ENCODE measurements at regions not wholly inside any gene's neighbourhood (a gene's known extent, or its start where the extent isn't known, plus 50 kb on each side); places are given as distances from the start of the nearest gene placed in this dataset.
"Not testable (repeated sequence)": the region's sequence is repeated elsewhere in the genome, so short reads cannot be mapped to it uniquely, and the experiment has no call there.

DNA sequence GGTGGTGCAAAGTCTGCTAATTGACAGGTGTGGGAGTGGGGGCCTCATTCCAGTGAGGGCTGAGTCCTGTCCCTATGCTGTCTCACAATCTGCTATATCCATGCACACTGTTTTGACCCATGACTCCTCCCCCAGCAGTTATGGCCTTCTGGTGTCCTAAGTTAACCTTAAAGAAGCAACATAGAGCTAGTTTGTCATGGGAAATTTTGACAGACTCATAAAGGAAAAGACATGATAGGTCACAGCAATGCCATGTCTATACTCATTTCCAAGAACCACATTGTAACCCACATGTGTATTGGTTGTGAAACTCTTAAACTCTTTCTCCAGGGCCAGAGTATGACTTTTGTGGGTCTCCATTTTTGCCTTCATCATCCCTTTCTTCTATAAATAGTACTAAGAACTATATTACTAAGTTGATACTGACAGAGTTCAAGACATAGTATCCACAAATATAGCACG, 78.2 kb upstream of the SLC1A4 start:
- in situ Hi-C loops (cut with HindIII; ENCODE audit: low sequenced_read_pairs), result no loop called here

DNA sequence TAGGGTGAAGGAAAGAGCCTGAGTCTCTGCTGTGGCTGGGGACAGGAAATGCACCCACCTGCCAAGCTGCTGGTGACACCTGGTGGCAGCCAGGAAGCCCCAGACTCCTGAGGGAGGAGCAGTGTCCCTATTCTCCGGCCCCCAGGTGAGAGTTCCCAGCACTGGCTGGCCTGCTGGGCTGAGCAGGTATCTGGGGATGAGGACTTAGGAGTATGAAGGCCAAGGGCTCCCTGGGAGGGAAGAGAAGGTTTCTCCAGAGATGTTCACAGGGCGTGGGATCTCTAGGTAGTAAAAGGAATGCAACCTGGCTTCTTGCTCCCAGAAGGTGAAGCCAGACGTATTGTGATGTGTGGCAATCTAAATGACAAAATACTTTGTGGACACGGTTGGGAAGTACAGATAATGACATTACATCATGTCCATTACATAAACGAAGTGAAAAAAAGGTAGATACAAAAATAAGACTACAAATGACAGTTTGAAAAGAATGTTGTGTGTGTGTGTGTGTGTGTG, 75.8 kb upstream of the SLC1A4 start:
- in situ Hi-C loops (cut with HindIII; ENCODE audit: low sequenced_read_pairs), result no loop called here

DNA sequence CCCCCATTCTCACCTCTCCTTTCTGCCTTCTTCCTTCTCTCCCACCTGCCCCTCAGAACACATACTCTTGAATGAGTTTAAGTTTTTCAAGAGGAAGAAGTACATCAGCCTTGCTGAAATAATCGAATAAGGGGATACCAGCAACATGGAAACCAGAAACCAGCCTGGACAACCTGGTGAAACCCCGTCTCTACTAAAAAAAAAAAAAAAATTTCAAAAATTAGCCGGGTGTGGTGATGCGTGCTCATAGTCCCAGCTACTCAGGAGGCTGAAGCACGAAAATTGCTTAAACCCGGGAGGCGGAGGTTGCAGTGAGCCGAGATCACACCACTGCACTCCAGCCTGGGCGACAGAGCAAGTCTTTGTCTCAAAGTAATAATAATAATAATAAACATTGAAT, 75.0 kb upstream of the SLC1A4 start:
- in situ Hi-C loops (cut with HindIII; ENCODE audit: low sequenced_read_pairs), result no loop called here

DNA sequence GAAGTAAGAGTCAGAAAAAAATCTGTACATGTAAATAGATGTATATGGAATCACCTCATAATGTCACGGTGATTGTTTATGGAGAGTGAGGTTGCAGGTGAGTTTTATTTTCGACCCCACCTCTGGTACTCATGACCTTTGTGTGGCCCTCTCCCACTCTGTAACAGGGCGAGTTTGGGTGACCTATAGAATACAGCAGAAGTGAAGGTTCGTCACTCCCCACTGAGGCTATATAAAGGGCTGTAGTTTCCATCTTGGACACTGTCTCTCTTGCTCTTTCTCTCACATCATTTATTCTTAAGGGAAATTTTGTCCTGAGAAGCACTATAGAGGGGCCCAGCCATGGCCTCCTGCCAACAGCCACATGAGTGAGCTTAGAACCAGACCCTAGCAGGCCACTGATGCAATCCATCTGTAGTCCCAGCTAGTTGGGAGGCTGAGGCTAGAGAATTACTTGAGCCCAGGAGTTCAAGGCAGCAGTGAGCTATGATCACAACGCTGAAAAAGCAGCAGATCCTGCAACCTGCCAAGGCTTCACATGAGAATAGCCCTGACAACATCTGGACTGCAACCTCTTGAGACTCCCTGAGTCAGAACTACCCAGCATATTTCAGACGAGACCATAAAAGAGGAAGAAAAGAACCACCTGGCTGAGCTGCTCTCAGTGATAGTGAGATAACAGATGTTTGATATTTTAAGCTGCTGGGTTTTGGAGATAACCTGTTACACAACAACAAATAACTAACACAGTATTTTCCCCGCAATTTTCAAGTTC, 74.3 kb upstream of the SLC1A4 start:
- in situ Hi-C loops (cut with HindIII; ENCODE audit: low sequenced_read_pairs), result no loop called here

DNA sequence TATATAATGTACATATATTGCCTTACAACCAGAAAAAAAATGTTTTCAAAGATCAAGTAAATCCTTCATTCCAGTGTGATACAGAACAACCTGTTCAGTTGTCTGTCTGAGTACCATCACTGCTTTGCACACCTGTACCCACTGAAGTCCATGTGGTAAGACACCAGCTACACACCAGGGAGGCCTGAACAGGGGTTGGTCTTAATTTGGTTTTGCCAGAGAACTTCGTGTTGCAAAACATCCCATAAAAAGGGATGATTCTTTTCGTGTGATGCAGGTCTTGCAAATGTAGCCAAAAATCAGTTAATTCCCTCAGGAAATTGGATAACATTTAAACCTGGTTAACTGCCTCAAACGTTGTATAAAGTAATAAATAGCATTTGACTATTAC, 73.7 kb upstream of the SLC1A4 start:
- in situ Hi-C loops (cut with HindIII; ENCODE audit: low sequenced_read_pairs), result no loop called here

DNA sequence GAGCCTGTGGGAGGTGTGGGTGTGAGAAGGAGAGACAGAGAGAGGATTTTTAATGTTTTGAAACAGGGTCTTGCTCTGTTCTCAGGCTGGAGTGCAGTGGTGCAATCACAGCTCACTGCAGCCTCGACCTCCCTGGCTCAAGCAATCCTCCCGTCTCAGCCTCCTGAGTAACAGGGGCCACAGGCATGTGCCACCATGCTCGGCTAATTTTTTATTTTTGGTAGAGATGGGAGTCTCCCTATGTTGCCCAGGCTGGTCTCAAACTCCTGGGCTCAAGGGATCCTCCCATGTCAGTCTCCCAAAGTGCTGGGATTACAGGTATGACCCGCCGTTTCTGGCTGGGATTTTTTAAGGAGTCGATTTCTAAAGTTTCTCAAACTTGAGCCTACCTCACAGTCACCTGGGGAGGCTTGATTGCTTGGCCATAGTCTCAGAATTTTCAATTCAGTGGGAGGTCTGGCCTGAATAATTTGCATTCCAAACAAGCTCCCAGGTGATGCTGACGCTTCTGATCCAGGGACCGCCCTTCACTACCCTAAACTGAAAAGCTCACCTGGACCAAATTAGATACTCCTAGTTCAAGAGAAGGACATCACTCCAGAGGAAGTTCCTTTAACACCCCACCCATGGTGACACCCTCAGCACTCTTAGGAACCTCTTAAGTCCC, 70.8 kb upstream of the SLC1A4 start:
- in situ Hi-C loops (cut with HindIII; ENCODE audit: low sequenced_read_pairs), result no loop called here

DNA sequence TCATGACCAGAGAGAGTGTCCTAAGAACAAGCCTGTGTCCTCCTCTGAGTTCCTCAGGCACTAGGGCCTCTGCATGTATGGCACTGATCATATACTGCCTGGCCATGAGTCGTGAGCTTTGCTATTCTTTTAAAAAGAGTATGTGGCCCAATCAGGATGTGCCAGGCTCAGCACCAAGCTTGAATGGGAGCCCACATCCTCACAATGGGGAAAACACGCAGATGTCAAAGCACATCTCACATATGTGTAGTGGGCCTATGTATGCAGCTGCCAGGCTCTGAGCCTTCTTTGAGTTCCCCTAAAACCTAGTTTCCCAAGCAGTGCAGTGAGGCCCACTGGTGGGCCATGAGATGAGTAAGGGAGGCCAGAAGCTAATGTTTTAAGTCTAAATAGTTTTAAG, 69.9 kb upstream of the SLC1A4 start:
- in situ Hi-C loops (cut with HindIII; ENCODE audit: low sequenced_read_pairs), result no loop called here

DNA sequence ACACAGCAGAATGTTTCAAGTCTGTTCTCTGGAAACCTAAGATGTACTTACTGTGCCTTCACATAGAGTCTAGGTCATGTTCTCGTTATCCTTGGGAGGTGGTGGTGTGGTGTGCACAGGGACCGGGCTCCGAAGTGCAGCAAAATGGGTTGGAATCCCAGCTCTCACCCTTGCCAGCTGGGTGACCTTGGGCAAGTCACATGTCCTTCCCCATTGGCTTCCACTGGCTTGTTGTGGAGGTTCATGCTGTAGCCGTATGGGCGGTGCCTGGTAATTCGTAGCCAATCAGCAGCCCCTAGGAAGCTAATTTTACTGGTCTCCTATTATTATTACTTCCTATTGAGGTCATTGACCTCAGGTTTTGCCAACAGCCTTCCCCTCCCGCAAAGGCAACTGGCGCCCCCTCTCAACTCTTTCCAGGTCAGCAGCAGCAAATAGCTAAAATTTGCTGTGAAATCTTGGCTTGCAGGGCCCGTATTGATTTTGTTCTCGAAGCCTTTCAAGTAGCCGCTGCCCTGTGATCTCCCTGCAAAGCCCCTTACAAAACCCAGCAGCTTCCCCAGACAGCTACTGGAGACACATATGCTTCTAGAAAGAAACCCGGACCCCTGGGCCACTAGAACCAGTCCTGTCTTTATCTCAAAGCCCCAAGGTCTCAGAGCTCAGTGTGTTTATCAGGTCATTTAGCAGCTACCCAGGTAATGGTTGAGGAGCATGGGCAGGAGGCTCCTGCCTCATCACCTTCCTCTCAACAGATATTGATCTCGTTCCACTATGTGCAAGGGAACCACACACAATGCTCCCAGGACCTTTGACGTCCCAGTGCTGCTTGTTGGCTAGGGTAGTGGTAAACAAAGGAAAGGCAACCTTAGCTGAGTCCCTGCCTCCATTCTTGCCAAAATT, 66.5 kb upstream of the SLC1A4 start:
- in situ Hi-C loops (cut with HindIII; ENCODE audit: low sequenced_read_pairs), result no loop called here

DNA sequence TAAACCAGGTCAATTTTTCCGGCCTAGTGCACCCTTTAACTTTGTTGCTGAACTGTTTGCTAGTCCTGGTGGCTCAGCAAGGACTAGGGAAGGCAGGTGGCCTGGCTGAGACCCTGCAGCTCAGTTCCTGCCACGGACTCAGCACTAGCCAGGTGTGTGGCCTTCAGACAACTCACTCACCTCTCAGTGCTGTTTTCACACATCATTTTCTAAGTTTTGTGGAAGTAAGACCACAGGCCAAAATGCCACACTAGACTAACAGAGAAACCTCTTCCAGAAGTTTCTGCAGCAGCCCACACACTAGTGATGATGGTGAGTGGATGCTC, 65.9 kb upstream of the SLC1A4 start:
- in situ Hi-C loops (cut with HindIII; ENCODE audit: low sequenced_read_pairs), result no loop called here

DNA sequence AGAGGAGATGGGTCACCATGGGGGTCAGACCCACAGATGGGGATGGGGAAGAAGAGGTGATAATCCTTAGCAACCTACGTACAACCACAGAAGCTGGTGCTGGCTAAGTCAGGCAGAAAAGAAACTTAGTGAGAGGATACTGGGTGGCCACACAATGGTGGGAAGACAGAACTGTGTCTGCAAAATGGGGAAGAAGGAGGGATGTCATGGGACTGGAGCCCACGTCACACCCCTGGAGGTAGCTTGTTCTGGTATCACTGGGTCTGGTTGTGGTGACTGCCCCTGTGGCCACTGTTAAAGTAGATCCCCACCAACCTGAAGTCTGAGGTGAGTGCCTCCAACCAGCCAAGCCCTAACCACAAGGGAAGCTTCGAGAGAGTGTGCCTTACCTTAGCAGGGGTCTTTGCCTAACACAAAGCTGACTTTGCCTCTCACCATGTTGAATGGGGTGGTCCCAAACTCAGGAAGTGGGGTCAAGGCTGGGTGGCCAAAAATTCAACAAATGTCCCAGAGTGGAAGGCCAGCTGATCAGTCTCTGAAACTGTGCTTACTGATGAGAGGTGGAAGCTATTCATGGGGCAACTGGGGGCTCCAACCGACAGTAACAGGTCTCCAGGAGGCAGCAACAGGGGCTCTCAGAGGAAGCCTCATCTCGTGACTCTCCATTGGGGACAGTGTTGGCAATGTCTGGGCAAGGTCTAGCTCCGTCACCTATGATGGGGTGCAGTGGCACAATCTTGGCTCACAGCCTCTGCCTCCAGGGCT, 64.8 kb upstream of the SLC1A4 start:
- in situ Hi-C loops (cut with HindIII; ENCODE audit: low sequenced_read_pairs), result no loop called here

DNA sequence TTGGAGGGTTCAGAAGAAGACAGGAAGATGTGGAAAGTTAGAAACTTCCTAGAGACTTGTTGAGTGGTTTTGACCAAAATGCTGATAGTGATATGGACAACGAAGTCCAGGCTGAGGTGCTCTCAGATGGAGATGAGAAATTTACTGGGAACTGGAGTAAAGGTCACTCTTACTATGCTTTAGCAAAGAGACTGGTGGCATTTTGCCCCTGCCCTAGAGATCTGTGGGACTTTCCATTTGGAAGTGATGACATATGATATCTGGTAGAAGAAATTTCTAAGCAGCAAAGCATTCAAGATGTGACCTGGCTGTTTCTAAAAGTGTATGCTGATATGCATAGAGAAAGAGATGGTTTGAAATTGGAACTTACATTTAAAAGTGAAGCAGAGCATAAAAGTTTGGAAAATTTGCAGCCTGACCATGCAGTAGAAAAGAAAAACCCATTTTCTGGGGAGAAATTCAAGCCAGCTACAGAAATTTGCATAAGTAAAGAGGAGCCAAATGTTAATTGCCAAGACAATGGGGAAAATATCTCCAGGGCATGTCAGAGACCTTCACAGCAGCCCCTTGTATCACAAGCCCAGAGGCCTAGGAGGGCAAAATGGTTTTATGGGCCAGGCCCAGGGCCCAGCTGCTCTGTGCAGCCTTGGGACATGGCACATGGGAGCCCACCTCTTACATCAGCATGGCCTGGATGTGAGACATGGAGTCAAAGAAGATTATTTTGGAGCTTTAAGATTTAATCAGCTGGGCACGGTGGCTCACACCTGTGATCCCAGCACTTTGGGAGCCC, 63.1 kb upstream of the SLC1A4 start:
- in situ Hi-C loops (cut with HindIII; ENCODE audit: low sequenced_read_pairs), result not testable (repeated sequence)

DNA sequence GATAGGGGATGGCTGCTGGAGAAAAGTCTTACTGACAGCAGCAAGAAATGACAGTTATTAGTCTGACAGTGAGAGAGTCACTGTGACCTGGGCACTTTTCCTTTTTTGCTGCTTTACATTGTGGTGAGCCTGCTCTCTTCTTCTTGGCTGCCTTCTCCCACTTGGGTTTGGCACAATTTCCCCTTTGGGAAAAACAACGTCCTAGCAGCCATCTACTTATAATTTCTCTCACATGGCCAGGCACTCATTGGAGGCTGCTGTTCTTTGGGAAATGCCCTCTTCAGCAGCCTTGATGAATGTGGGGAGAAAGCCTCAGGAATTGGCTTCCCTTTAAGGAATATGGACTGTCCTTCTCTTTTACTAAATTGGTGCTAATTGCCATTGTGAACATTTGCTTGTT, 60.4 kb upstream of the SLC1A4 start:
- in situ Hi-C loops (cut with HindIII; ENCODE audit: low sequenced_read_pairs), result no loop called here

DNA sequence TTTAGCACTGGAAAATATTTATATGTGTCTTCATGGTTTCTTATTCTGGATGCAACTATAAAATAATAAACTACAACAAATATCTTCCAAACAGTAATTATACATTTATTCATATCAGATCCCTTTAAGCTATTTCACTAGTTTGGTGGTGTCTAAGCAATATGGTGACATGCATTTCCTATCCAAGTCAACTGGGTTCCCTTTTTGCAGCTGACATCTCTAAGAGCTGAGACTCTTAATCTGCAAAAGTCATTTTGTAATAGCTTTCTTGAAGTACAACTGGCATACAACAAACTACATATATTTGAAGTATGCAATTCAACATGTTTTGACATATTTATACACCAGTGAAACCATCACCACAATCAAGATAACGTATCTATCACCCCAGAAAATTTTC, 59.9 kb upstream of the SLC1A4 start:
- in situ Hi-C loops (cut with HindIII; ENCODE audit: low sequenced_read_pairs), result no loop called here

DNA sequence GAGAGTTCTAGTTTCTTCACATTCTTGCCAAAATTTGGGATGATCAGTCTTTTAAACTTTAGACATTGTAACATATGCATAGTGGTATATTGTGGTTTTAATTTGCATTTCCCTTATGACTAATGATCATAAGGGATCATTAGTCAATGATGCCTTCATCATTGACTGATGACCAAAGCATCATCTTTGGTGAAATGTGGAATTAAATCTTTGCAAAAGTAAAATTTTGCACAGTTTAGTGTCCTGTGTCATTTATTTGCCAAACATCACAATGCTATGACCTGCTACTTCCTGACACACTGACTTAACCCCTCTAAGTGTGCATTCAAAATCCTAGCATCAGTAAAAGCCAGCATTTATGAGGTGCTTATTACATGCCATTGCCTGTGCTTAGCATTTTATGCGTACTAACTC, 58.9 kb upstream of the SLC1A4 start:
- in situ Hi-C loops (cut with HindIII; ENCODE audit: low sequenced_read_pairs), result no loop called here

DNA sequence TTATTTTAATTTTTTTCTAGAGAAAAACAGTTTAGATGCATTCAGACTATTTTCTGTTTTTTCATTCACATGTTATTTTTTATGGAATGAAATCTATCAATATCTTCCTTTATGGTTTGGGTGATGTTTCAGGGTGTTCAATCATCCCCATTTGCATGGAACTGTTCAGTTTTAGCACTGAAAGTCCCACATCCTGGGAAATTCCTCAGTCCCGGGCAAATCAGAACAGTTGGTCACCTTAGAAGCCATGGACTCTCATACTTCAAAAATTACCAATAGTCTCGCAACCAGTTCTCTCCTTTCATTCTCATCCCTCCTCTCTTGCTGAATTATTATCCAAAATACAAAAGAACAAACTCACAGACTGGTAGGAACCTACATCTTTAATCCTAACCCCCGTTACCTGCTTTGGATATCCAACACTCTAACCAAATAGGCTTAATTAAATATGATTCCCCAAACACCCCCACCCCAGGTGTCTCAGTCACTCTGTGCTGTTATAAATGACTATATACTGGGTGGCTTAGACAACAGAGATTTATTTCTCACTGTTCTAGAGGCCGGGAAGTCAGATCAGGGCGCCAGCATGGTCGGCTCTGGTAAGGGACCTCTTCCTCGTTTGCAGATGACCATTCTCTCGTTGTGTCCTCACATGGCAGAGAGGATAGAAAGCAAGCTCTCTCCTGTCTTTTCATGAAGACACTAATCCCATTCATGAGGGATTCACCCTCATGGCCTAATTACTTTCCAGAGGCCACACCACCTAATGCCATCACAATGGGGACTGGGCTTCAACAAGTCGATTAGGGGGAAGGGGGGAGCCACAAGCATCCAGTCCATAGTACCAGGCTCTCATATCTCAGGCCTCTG, 57.7 kb upstream of the SLC1A4 start:
- in situ Hi-C loops (cut with HindIII; ENCODE audit: low sequenced_read_pairs), result no loop called here

DNA sequence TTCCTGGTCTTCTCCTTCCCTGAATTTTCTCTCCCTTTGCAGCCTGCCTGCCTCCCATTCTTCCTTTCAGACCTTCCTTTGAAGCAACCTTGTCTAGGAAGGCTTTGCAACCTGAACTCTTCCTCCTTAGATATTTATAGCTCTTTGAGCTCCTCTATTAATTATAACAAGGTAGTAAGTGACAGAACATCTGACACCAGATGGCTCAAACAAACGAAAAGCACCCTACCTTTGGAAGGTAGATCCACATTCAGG, 57.2 kb upstream of the SLC1A4 start:
- in situ Hi-C loops (cut with HindIII; ENCODE audit: low sequenced_read_pairs), result no loop called here

DNA sequence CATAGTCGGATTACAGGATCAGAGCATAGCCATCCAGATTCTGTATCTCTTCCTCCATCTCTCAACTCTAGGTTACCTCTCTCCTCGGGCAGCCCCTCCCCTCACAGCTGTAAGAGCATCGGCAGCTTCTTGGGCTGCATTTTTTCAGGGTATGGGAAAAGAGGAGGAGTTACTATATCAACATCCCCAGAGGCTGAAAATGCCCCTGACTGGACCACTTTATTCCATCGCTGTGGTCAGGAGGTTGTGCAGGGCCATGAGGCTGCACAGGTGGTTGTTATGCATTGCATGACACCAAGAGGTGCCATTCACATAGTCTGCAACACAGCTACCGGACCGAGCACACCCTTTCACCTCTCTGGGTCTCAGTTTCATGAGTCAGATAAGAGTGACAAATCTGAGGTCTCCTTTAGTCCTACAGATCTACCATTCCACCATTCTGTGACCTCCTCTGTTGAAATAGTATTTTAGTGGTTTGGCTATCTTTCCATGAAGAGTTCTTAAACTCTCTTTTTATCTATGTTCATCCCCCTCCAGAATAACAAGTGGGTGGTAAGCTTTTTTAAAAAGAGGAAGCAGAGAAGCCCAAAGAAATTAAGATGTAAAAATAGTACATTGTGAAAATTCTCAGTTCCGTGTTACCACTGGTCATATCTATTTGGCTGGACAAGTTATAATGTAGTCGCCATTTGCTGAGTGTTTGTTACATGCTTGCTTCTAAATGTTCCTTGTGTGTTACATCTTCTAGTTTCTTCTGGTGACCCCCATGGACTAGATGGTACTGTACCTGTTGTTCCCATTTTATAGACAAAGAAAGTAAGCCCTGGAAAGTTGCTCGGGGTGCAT, 56.6 kb upstream of the SLC1A4 start:
- in situ Hi-C loops (cut with HindIII; ENCODE audit: low sequenced_read_pairs), result no loop called here

DNA sequence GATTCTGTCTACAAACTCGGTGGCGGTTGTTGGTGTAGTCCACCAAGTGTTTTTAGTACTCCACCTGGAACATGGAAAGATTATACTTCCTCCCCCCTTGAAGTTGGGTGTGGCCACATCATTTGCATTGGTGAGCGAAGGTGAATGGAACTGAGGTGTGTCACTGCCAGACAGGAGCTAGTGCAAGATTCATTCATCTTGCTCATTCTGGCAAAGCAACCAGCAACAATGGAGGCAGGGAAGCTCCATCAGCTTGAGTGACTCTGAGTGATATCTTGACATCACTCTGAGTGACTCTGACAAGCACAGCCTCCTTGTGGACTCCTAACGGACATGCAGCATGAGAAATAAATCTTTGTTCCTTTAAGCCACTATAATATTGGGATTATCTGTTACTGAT, 54.7 kb upstream of the SLC1A4 start:
- in situ Hi-C loops (cut with HindIII; ENCODE audit: low sequenced_read_pairs), result no loop called here

Measured in DLD1 (cell line).